ENCODE measurements at regions not wholly inside any gene's neighbourhood (a gene's known extent, or its start where the extent isn't known, plus 50 kb on each side); places are given as distances from the start of the nearest gene placed in this dataset.

DNA sequence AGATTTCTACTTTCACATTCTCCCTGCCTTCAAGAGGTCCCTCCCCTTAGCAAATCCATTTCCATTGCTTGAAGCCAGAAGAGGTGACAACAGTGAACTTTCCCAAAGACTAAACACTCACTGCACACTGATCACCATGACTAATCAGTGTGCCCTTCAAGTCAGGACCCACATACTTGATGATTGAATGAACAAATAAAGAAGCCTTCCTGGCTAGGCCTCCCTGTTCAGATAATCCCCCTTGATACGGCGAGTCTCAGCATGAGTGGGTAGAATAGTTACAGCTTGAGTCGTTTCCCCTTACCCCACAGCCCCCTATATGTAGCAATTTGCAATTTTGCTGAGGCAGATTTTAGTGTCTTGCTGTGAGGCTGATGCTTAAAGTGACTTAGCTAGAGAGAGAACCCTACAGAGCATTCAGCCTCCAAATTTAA, 102.2 kb downstream of the UNC5CL start:
- H2AFZ ChIP-seq (ENCODE audit: low read length) = no peak overlapping the region
- H3K9ac ChIP-seq (ENCODE audit: low read length) = no peak overlapping the region
- H3K9me2 ChIP-seq (replicated peaks; ENCODE audit: insufficient read depth, low read length) = no peaks in the 10 kb centered on the region
- no peaks in the 10 kb centered on the region for H3K4me1 ChIP-seq (ENCODE audit: low read length)
- H3F3A ChIP-seq (ENCODE audit: insufficient read depth, low read length) = no peaks in the 10 kb centered on the region
- H3K27ac ChIP-seq (ENCODE audit: low read length) = no peak overlapping the region
- TF ChIP-seq EZH2 (optimal IDR thresholded peaks at IDR 0.05; ENCODE audit: low read depth, low read length) = no peak
- no peak overlapping the region for H3K4me2 ChIP-seq (ENCODE audit: low read depth, low read length)
- no peak overlapping the region for H3K4me3 ChIP-seq (ENCODE audit: low read length)
- H3K27me3 ChIP-seq (replicated peaks; ENCODE audit: insufficient read depth, low read length) = no peaks in the 10 kb centered on the region
- no peaks in the 10 kb centered on the region for H3K36me3 ChIP-seq (replicated peaks; ENCODE audit: insufficient read depth, low read length)
- H4K20me1 ChIP-seq (ENCODE audit: insufficient read depth, low read length) = no peaks in the 10 kb centered on the region
- DNase-seq = no peak
- no peaks in the 10 kb centered on the region for H3K9me3 ChIP-seq (replicated peaks; ENCODE audit: insufficient read depth, low read length)
- H3K79me2 ChIP-seq (ENCODE audit: low read length) = no peaks in the 10 kb centered on the region

DNA sequence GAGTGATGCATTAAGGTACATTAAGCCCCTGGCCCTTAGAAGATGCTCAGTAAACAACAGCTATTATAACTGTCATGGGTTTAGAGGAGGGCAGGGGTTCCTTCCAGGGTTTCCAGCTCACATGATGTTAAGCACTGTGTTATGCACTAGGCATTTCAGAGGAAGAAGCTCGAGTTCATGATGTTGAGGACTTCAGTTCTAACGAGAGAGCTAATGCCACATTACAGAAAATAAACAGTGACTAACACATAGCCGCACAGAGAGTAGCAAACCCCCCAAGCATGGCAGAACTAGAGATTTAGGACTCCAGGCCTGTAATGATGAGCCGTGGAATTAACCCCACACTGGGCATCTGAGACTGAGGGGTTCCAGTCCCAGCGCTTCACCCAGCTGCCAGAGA, 105.2 kb downstream of the UNC5CL start:
- no peaks in the 10 kb centered on the region for H3K36me3 ChIP-seq (replicated peaks; ENCODE audit: insufficient read depth, low read length)
- no peak for TF ChIP-seq EZH2phosphoT487 (IDR thresholded peaks at IDR 0.05; ENCODE audit: low read length)
- TF ChIP-seq, protein P1, sequence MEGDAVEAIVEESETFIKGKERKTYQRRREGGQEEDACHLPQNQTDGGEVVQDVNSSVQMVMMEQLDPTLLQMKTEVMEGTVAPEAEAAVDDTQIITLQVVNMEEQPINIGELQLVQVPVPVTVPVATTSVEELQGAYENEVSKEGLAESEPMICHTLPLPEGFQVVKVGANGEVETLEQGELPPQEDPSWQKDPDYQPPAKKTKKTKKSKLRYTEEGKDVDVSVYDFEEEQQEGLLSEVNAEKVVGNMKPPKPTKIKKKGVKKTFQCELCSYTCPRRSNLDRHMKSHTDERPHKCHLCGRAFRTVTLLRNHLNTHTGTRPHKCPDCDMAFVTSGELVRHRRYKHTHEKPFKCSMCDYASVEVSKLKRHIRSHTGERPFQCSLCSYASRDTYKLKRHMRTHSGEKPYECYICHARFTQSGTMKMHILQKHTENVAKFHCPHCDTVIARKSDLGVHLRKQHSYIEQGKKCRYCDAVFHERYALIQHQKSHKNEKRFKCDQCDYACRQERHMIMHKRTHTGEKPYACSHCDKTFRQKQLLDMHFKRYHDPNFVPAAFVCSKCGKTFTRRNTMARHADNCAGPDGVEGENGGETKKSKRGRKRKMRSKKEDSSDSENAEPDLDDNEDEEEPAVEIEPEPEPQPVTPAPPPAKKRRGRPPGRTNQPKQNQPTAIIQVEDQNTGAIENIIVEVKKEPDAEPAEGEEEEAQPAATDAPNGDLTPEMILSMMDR (IDR thresholded peaks at IDR 0.05; ENCODE audit: low read length) = no peak
- no peak for TF ChIP-seq EZH2 (optimal IDR thresholded peaks at IDR 0.05; ENCODE audit: low read depth, low read length)
- no peak overlapping the region for H3K9ac ChIP-seq (ENCODE audit: low read length)
- H3K4me1 ChIP-seq (ENCODE audit: low read length) = no peaks in the 10 kb centered on the region
- no peaks in the 10 kb centered on the region for H3K9me3 ChIP-seq (replicated peaks; ENCODE audit: insufficient read depth, low read length)
- no peaks in the 10 kb centered on the region for H3K79me2 ChIP-seq (ENCODE audit: low read length)
- no peak overlapping the region for H3K4me3 ChIP-seq (ENCODE audit: low read length)
- H4K20me1 ChIP-seq (ENCODE audit: insufficient read depth, low read length) = no peaks in the 10 kb centered on the region
- H3K27ac ChIP-seq (ENCODE audit: low read length) = no peak overlapping the region
- no peak for DNase-seq
- H2AFZ ChIP-seq (ENCODE audit: low read length) = no peak overlapping the region
- H3K9me2 ChIP-seq (replicated peaks; ENCODE audit: insufficient read depth, low read length) = no peaks in the 10 kb centered on the region
- H3F3A ChIP-seq (ENCODE audit: insufficient read depth, low read length) = no peaks in the 10 kb centered on the region
- H3K4me2 ChIP-seq (ENCODE audit: low read depth, low read length) = no peak overlapping the region
- H3K27me3 ChIP-seq (replicated peaks; ENCODE audit: insufficient read depth, low read length) = no peaks in the 10 kb centered on the region

DNA sequence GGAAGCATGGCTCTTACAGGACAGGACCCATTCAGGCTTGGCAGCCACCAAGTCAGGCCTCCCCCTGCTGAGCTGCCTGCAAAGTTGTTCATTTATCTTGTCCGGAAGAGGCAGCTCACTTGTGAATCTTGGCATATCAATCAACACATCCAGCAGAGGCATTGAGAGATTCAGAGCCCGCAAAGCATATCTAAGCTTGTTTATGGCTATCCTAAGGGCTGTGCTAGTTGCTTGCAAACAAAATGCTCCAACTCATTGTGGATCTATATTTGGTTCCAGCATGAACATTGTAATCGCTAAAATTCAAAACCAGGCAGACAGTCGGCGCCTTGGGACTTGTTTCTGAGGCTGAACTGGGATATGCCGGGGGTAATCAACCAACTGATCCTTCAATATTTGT, 106.1 kb downstream of the UNC5CL start:
- Histone ChIP-seq H3K79me2 (ENCODE audit: low read length) (no peaks in the 10 kb centered on the region), H3K4me3 (ENCODE audit: low read length) (no peak overlapping the region), H2AFZ (ENCODE audit: low read length) (no peak overlapping the region), H3K9me2 (replicated peaks; ENCODE audit: insufficient read depth, low read length) (no peaks in the 10 kb centered on the region), H3K36me3 (replicated peaks; ENCODE audit: insufficient read depth, low read length) (no peaks in the 10 kb centered on the region), H3K4me1 (ENCODE audit: low read length) (no peaks in the 10 kb centered on the region), H3K9me3 (replicated peaks; ENCODE audit: insufficient read depth, low read length) (no peaks in the 10 kb centered on the region), H3K27me3 (replicated peaks; ENCODE audit: insufficient read depth, low read length) (no peaks in the 10 kb centered on the region), H3F3A (ENCODE audit: insufficient read depth, low read length) (no peaks in the 10 kb centered on the region), H3K9ac (ENCODE audit: low read length) (no peak overlapping the region), H3K27ac (ENCODE audit: low read length) (no peak overlapping the region), H3K4me2 (ENCODE audit: low read depth, low read length) (no peak overlapping the region), H4K20me1 (ENCODE audit: insufficient read depth, low read length) (no peaks in the 10 kb centered on the region)
- no peak for TF ChIP-seq EZH2phosphoT487 (IDR thresholded peaks at IDR 0.05; ENCODE audit: low read length)
- no peak for DNase-seq

DNA sequence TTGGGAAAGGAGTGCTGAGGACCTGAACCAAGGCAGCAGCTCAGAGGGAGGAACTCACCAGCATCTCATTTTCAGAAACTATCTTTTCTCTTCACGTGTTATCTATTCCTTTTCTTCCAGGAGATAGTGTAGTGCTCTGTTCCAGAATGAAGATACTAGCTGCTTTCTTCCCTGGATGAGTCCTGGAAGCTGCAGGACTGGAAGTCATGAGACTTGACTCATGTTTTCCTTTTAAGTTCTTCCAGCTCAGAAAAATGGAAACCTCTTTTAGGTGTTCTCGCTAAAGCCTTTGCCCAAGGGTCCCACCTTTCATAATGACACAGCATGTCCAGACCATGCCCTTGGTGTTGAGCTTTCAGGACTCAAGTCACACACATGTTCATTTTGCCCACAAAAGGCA, 106.7 kb downstream of the UNC5CL start:
- DNase-seq = no peak
- Histone ChIP-seq H3K9me3 (replicated peaks; ENCODE audit: insufficient read depth, low read length) (no peaks in the 10 kb centered on the region), H3K9me2 (replicated peaks; ENCODE audit: insufficient read depth, low read length) (no peaks in the 10 kb centered on the region), H4K20me1 (ENCODE audit: insufficient read depth, low read length) (no peaks in the 10 kb centered on the region), H3K4me3 (ENCODE audit: low read length) (no peak overlapping the region), H2AFZ (ENCODE audit: low read length) (no peak overlapping the region), H3K27ac (ENCODE audit: low read length) (no peak overlapping the region), H3K36me3 (replicated peaks; ENCODE audit: insufficient read depth, low read length) (no peaks in the 10 kb centered on the region), H3K27me3 (replicated peaks; ENCODE audit: insufficient read depth, low read length) (no peaks in the 10 kb centered on the region), H3K9ac (ENCODE audit: low read length) (no peak overlapping the region), H3K79me2 (ENCODE audit: low read length) (no peaks in the 10 kb centered on the region), H3F3A (ENCODE audit: insufficient read depth, low read length) (no peaks in the 10 kb centered on the region), H3K4me1 (ENCODE audit: low read length) (no peaks in the 10 kb centered on the region), H3K4me2 (ENCODE audit: low read depth, low read length) (no peak overlapping the region)
- no peak for TF ChIP-seq EZH2 (optimal IDR thresholded peaks at IDR 0.05; ENCODE audit: low read depth, low read length)
- TF ChIP-seq EZH2phosphoT487 (IDR thresholded peaks at IDR 0.05; ENCODE audit: low read length) = no peak
- TF ChIP-seq, protein P1 (IDR thresholded peaks at IDR 0.05; ENCODE audit: low read length) = no peak

All from MM.1S (cell line).